HG03280 (cell line): ENCODE measurements at regions not wholly inside any gene's neighbourhood (a gene's known extent, or its start where the extent isn't known, plus 50 kb on each side); places are given as distances from the start of the nearest gene placed in this dataset.
"Not testable (repeated sequence)": the region's sequence is repeated elsewhere in the genome, so short reads cannot be mapped to it uniquely, and the experiment has no call there.

Experiments used
- ATAC-seq: cut with Tn5 transposase; IDR thresholded peaks from one replicate; pipeline ENCODE4 v1.9.1; 2021; ENCODE audit warnings: mild to moderate bottlenecking, moderate library complexity; ENCODE audit not compliant: unreplicated experiment

GRCh38 chr16:29153307-29153706, 168.5 kb downstream of the LAT start:
- not testable (repeated sequence) for ATAC-seq

DNA sequence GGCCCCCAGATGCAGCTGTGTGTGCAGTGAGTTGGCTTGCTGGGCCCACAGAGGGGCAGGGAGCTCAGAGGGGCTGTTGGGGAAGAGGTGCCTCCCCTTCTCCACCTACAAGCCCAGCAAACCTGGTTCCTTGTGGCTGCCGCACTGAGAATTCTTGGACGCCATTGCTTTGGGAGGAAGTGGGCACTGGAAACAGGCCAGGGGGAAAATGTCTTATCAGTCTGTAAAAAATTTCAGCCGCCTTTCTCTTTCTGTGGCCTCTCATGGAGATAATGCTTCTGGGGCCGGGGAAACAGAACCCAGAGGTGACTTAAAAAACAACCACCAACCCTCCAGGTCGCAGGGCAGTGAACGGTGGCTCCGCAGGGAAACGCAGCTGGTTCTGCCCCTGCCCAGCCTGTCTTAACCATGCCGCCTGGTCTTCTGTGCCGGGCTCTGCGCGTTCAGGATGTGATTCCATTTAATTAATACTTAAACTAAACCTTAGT, 167.7 kb downstream of the LAT start:
- not testable (repeated sequence) for ATAC-seq

DNA sequence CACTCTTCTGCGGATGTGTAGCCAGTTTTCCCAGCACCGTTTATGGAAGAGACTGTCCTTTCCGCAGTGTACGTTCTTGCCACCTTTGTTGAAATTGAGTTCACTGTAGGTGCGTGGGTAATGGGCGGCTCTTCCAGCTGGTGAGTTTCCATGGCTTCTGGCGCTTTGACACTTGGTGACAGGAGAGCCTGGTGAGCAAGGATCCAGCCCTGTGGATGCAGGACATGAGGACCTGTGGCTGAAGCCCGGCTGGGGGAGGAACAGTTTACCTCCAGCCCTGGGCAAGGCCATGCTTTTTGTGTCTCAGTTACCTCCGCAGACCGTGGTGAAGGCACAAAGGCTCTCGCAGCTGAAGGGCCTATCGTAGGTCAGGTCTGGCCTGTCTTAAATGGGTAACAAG, 166.5 kb downstream of the LAT start:
- no peak for ATAC-seq

- ATAC-seq: not testable (repeated sequence)
These were observed 165.1 kb downstream of the LAT start for GRCh38 chr16:29149912-29150311.

GRCh38 chr16:29148867-29149272, 164.0 kb downstream of the LAT start:
- ATAC-seq: no peak

GRCh38 chr16:29148131-29148691, 163.4 kb downstream of the LAT start:
- no peak for ATAC-seq

DNA sequence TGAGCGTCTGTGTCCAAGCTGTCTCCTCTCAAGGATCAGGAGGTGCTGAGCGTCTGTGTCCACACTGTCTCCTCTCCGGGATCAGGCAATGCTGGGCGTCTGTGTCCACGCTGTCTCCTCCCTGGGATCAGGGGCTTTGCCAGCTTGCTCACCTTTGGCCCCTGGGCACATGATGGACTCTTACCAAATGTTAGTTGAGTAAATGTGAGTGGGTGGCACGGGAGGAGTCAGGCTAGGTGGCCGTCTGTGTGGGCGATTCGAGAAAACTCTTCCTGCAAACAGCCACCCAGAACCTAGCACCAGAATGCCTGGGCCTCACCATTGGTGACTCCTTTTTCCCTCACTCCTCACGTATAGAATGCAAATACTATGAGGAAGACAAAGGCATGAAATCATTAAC, 162.9 kb downstream of the LAT start:
- ATAC-seq: not testable (repeated sequence)

DNA sequence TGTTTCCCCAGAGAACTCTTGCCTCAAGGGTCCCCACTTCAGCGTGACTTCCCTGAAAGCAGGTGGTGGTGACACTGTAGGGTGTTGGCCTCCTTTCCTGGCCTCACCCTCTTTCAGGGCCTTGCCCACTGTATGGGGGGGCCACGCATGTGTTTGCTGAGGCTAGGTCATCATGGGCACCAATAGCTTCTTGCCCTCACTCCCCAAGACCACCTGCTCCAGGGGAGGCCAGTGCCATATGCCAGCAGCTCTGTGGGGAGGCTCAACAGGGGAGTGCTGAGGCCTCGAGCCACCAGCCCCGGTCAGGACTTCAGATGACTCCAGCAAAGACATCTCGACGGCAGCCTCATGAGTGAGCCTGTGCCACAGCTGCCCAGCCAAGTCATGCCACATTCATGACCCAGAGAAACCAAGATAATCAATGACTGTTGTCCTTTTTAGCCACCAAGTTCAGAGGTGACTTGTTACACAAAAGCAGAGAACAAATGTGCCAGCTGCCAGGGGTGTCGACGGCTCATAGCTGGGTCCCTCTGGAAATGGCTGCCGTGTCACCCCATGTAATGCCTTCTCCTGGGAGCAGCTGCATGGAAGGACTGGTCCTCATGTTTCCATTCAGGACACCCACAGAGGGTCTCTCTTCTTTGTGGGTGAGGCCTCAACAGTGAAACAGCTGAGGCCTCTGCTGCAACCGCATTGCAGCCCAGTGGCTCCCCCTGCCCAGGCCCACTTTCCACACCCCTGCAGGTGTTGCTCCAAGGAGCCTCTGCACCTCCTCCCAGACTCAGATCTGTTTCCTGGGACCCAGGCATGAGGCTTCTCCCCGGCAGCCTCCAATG, 162.2 kb downstream of the LAT start:
- not testable (repeated sequence) for ATAC-seq

GRCh38 chr16:29146266-29146665, 161.4 kb downstream of the LAT start:
- no peak for ATAC-seq

DNA sequence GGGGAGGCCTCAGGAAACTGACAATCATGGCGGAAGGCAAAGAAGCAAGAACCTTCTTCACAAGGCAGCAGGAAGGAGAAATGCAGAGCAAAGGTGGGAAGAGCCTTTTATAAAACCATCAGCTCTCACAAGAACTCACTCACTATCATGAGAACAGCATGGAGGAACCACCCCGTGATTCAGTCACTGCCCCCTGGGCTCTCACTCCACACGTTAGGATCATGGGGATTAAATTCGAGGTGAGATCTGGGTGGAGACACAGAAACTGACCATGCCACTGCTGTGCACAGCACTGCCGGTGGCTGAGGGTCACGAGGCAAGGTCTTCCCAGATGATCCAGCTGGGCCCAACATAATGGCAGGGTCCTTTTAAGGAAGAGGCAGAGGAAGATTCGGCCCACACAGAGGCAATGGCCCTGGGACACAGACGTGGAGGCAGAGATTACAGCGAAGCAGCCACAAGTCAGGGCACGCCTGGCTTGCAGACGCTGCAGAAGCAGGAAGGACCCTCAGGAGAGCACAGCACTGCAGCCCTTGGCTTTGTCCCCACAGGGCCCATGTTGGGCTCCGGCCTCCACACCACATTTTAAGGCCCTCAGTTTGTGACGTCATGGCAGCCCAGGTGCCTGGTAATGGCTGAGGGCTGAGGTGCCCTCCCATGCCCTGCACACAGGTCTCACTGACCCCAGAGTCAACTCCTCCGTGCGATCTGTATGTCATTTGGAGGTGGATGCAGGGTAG, 160.8 kb downstream of the LAT start:
- ATAC-seq: not testable (repeated sequence)

DNA sequence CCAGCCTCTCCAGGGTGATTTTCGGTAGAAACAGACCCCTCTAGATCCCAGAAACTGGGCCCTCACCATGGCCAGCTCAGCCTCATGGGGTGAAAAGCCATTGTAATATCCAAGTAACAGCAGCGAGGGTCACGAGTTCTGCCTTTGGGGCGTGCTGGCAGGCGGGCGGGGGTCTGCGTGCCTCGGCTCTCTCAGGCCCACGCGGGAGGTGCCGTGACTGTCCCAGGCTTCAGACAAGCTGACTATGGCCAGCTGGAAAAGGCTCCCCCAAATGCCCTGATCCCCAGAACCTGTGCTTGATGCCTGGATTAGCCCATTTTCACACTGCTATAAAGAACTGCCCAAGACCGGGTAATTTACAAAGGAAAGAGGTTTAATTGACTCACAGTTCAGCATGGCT, 160.2 kb downstream of the LAT start:
- ATAC-seq: not testable (repeated sequence)

- not testable (repeated sequence) for ATAC-seq
These were observed 159.8 kb downstream of the LAT start for GRCh38 chr16:29144669-29145062.

GRCh38 chr16:29143739-29144668, 159.2 kb downstream of the LAT start:
- not testable (repeated sequence) for ATAC-seq

DNA sequence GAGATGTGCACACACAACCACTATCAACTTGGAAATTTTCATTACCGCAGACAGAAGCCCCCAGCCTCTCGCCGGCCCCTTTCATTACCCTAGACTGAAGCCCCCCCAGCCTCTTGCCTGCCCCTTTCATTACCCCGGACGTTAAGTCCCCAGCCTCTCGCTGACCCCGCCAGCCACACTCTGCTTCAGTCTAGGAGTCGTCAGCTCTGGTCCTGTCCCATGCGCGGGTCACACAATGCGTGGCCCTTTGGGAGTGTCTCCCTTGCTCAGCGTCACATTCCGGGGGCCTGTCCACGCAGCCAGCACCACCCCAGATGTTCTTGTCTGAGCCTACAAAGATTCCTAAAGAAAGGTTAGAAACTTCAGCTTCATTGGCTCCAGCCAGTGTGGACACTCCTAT, 157.7 kb downstream of the LAT start:
- not testable (repeated sequence) for ATAC-seq

DNA sequence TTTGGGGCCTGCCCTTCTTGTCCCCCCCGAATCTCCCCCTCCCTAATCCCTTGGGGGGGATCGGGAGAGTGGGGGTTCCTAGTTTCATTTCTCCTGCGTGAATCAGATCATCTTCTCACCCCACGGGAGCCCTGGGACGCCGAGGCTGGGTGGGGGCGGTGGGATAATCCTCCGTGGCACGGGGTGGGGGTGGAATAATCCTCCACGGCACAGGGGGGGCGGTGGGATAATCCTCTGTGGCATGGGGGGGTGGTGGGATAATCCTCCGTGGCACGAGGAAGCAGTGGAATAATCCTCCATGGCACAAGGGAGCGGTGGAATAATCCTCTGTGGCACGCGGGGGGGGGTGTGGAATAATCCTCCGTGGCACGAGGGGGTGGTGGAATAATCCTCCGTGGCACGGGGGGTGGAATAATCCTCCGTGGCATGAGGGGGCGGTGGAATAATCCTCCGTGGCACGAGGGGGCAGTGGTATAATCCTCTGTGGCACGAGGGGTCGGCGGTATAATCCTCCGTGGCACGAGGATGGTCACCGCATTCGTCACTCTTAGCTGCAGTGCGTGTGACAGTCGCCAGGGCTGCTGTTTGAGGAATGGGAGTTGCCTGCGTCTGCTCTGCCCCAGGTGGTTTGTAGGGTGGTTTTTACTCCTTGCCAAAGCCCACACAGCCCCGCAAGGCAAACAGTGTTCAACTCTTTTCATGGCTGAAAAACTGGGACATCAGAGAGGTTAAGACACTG, 156.9 kb downstream of the LAT start:
- ATAC-seq: no peak

- ATAC-seq: not testable (repeated sequence)
These were observed 156.3 kb downstream of the LAT start for GRCh38 chr16:29141121-29141520.

DNA sequence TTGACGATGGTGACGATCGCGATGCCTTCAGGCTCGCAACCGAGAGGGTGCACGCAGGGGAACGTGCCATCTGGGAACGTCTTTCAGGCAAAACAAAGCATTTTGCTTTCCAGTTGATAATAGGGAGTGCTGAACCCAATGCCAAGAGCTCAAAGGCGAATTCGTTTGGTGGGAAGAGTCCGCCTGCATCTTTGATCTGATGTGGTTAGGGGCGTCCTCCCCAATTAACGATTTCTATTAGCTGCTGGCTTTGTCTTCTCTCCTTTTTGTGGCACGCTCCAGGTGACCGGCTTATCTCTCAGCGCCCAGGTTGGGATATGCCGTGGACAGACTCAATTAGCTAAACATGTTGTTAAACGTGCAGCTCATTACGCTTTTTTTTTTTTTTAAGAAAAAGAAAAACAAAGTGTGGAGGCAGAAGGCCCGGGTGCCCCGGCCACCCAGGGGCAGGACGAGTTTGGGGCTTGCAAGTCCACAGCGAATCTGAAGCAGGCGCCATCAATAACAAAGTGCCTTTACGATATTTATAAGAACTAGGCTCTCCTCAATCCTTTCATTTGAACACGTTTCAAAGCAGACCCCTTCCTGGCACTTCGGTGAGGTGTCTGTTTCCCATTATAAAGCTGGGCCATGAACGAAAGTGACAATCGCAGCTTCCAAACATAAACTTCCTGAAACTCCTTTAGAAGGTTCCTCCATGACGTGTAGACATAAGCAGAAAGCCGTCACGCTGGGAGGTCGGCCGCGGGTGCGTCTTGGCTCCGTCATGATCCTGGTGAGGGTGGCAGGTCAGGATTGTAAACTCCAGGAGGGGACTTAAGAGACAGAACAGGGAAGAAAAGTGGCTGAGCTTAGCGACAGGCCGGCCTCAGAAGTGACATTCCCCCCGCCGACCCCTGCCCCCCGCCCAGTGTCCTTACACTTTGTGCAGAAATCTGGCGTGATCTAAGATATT, 155.3 kb downstream of the LAT start:
- ATAC-seq: not testable (repeated sequence)

DNA sequence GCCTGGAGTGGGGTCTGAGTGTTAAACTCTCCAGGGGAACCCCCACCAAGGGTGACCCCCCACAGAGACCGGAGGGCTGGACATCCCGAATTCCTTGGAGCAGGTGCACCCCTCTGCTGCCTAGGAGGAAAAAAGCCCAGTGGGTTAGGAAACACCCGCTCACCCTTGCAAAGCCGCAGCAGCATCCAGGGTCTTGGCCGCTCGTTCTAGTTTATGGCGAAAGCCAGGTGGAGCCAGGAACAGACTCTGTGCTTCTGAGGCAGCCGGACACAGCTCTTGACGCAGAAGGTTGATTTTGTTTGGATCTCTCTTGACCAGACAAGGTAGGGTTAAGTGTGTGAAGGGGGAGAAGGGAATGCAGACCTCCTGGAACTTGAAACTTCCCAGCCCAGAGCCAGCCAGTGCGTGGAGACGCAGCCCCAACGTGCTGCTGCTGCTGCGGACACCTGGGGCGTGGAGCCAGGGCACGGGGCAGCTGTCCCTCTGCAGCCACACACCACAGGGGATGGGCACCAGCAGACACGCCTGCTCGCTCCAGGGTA, 154.5 kb downstream of the LAT start:
- ATAC-seq: no peak
